Esophagus muscularis mucosa (tissue), 4 donors: ENCODE measurements at regions not wholly inside any gene's neighbourhood (a gene's known extent, or its start where the extent isn't known, plus 50 kb on each side); places are given as distances from the start of the nearest gene placed in this dataset.
"Not testable (repeated sequence)": the region's sequence is repeated elsewhere in the genome, so short reads cannot be mapped to it uniquely, and the experiment has no call there.

Experiments used
- DNase-seq: peaks from one replicate; pipeline ENCODE4 v3.0.0-alpha.2; 2017; ENCODE audit errors: extremely low spot score
- H3K27ac ChIP-seq, 4 donors: fragments of 200-600 bp; sonication (generic); replicated peaks in 1 of 4; 1 replicate in 3 of 4; 2 replicates in 1 of 4; pipeline ENCODE4 v1.5.1; 2016 to 2019; ENCODE audit warnings: mild to moderate bottlenecking in 1 of 4
- H3K27me3 ChIP-seq, 4 donors: fragments of 200-600 bp; sonication (generic); one replicate each; pipeline versions ENCODE4 v1.5.1 to v1.6.0; 2016 to 2019
- H3K36me3 ChIP-seq, 4 donors: fragments of 200-600 bp; sonication (generic); one replicate each; pipeline ENCODE4 v1.5.1; 2016 to 2019
- H3K4me1 ChIP-seq, 4 donors: fragments of 200-600 bp; sonication (generic); one replicate each; pipeline ENCODE4 v1.5.1; 2016 to 2019
- H3K4me3 ChIP-seq, 4 donors: fragments of 200-600 bp; sonication (generic); 1 replicate in 2 of 4; 2 replicates in 2 of 4; pipeline ENCODE4 v1.5.1; 2016 to 2019; ENCODE audit warnings: mild to moderate bottlenecking in 4 of 4, moderate library complexity in 1 of 4
- H3K9me3 ChIP-seq, 4 donors: fragments of 200-600 bp; sonication (generic); 1 replicate in 3 of 4; 2 replicates in 1 of 4; pipeline ENCODE4 v1.5.1; 2016 to 2019
- EP300 ChIP-seq: sonication (generic); formaldehyde crosslinking; IDR thresholded peaks from one replicate; pipeline ENCODE4 v1.6.1; 2017; ENCODE audit warnings: antibody characterized with exemption
- POLR2A ChIP-seq: fragments of 450-650 bp; IDR thresholded peaks from one replicate; pipeline ENCODE4 v1.6.1; 2017; ENCODE audit warnings: antibody characterized with exemption, moderate library complexity, mild to moderate bottlenecking, low read depth
- POLR2AphosphoS5 ChIP-seq, 2 donors: sonication (generic); formaldehyde crosslinking; IDR thresholded peaks; one replicate each; pipeline ENCODE4 v1.6.1; 2017; ENCODE audit warnings: antibody characterized with exemption in 2 of 2
- WGBS: methylation state at CpG from one replicate; pipeline ENCODE4 v1.1.5; 2018; 5-methylcytosine and 5-hydroxymethylcytosine counted together
- intact Hi-C: fragments of 100-400 bp; cut with DNase I; formaldehyde crosslinking; loops from one replicate; pipeline ENCODE4 v1.15.1; 2023
- TF ChIP-seq, protein P1 (sequence below), 3 experiments: fragments of 200-600 bp in 2 of 3; fragments of 450-650 bp in 1 of 3; sonication (generic) in 2 of 3; IDR thresholded peaks; one replicate each; pipeline ENCODE4 v1.5.1; 2017 to 2019; ENCODE audit warnings: antibody characterized with exemption in 3 of 3, mild to moderate bottlenecking in 2 of 3, moderate library complexity in 1 of 3

DNA sequence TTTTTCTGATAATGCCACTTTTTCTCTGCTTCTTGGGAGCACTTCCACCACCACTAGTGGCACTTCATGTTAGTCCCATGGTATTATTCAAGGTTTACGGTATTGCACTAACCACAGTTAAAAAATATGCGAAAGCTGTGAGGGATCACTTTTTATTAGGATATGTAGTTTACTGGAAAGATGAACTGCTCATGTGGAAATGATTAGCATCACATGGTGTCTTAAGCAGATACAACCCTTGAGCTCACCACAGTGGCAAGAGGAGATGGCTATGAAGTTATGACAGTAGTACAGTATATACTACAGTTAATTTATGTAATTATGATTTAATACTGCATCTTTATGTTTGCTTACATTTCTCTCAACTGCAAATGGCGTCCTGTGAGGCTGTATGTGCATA, 134.5 kb upstream of the HMGN3 start:
- Histone ChIP-seq H3K36me3 (no peaks in the 10 kb centered on the region), H3K27me3 (no peaks in the 10 kb centered on the region), H3K9me3 (peaks cover 0 to 30% (median 18%) of the 10 kb centered on the region in 4 donors), H3K4me1 (no peaks in the 10 kb centered on the region), H3K27ac (no peak overlapping the region), H3K4me3 (no peak overlapping the region)
- TF ChIP-seq, protein P1, sequence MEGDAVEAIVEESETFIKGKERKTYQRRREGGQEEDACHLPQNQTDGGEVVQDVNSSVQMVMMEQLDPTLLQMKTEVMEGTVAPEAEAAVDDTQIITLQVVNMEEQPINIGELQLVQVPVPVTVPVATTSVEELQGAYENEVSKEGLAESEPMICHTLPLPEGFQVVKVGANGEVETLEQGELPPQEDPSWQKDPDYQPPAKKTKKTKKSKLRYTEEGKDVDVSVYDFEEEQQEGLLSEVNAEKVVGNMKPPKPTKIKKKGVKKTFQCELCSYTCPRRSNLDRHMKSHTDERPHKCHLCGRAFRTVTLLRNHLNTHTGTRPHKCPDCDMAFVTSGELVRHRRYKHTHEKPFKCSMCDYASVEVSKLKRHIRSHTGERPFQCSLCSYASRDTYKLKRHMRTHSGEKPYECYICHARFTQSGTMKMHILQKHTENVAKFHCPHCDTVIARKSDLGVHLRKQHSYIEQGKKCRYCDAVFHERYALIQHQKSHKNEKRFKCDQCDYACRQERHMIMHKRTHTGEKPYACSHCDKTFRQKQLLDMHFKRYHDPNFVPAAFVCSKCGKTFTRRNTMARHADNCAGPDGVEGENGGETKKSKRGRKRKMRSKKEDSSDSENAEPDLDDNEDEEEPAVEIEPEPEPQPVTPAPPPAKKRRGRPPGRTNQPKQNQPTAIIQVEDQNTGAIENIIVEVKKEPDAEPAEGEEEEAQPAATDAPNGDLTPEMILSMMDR (IDR thresholded peaks at IDR 0.05) = no peak
- no peak for TF ChIP-seq POLR2A
- TF ChIP-seq POLR2AphosphoS5 (IDR thresholded peaks at IDR 0.05) = no peak
- TF ChIP-seq EP300 = no peak
- no peak for DNase-seq
- intact Hi-C loops = no loop called here
- 89% methylated on average over 3 of the region's 3 CpGs for WGBS

DNA sequence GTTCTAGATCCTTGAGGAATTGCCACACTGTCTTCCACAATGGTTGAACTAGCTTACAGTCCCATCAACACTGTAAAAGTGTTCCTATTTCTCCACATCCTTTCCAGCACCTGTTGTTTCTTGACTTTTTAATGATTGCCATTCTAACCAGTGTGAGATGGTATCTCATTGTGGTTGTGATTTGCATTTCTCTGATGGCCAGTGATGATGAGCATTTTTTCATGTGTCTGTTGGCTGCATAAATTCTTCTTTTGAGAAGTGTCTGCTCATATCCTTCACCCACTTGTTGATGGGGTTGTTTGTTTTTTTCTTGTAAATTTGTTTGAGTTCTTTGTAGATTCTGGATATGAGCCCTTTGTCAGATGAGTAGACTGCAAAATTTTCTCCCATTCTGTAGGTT, 129.0 kb upstream of the HMGN3 start:
- H3K27ac ChIP-seq, intact Hi-C loops, H3K27me3 ChIP-seq, H3K36me3 ChIP-seq, H3K4me3 ChIP-seq, DNase-seq, H3K4me1 ChIP-seq: not testable (repeated sequence)
- peaks cover 0 to 27% (median 17%) of the 10 kb centered on the region in 4 donors for H3K9me3 ChIP-seq

DNA sequence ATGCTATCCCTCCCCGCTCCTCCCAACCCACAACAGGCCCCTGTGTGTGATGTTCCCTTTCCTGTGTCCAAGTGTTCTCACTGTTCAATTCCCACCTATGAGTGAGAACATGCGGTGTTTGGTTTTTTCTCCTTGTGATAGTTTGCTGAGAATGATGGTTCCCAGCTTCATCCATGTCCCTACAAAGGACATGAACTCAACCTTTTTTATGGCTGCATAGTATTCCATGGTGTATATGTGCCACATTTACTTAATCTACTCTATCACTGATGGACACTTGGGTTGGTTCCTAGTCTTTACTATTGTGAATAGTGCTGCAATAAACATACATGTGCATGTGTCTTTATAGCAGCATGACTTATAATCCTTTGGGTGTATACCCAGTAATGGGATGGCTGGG, 126.6 kb upstream of the HMGN3 start:
- intact Hi-C loops = not testable (repeated sequence)
- WGBS = 96% methylated on average over 2 of the region's 2 CpGs

DNA sequence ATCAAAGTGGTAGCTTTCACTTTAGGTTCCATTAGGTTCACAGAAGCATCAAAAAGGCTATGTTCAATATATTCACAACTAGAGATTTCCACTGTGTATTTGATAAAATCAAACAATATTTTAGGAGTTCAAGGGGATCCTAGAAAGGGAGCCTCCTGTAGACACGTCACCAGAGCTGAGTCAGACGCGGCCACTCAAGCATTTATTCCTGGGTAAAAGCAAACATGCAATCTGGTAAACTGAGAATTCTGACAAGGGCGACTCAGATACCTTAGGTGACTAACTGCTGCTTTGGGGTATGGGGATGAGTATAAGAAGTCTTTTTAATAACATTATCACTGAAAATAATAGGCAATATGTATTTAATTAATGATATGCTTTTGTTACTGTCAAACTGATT, 118.7 kb upstream of the HMGN3 start:
- DNase-seq = no peak
- WGBS = 80% methylated on average over 4 of the region's 4 CpGs
- TF ChIP-seq EP300 = no peak
- TF ChIP-seq POLR2A = no peak
- TF ChIP-seq, protein P1 (IDR thresholded peaks at IDR 0.05) = no peak

More for the DNA sequence above, 126.6 kb upstream of the HMGN3 start:
- H3K27ac ChIP-seq, H3K27me3 ChIP-seq, H3K4me3 ChIP-seq, H3K4me1 ChIP-seq, H3K36me3 ChIP-seq, DNase-seq: not testable (repeated sequence)
- H3K9me3 ChIP-seq = peaks cover 0 to 18% (median 11%) of the 10 kb centered on the region in 4 donors

DNA sequence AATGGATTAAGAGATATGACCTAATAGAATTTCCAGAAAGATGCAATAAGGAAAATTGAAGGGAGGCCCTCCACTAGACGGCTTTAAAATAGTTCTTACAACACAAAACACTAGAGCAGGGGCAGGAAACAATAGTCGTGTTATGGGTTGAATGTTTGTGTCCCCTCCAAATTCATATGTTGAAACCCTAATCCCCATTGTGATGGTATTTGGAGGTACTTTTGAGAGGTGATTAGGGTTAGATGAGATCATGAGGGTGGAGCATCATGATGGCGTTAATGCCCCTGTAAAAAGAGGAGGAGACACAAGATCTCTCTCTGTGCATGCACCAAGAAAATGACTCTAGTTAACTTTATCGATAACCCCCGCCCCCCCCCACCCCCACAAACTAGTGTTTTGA, 104.0 kb upstream of the HMGN3 start:
- intact Hi-C loops = no loop called here
- H3K36me3 ChIP-seq = no peaks in the 10 kb centered on the region
- H3K27me3 ChIP-seq = no peaks in the 10 kb centered on the region
- 71% methylated on average over 5 of the region's 5 CpGs for WGBS
- TF ChIP-seq EP300 (no peak), POLR2AphosphoS5 (IDR thresholded peaks at IDR 0.05) (no peak), POLR2A (no peak)
- H3K4me3 ChIP-seq = no peak overlapping the region
- no peak overlapping the region for H3K27ac ChIP-seq
- no peak for DNase-seq
- peaks cover 0 to 18% (median 12%) of the 10 kb centered on the region in 4 donors for H3K4me1 ChIP-seq
- no peaks in the 10 kb centered on the region for H3K9me3 ChIP-seq

More for the DNA sequence above, 118.7 kb upstream of the HMGN3 start:
- Histone ChIP-seq H3K4me1 (no peaks in the 10 kb centered on the region), H3K36me3 (no peaks in the 10 kb centered on the region), H3K4me3 (no peak overlapping the region), H3K27ac (no peak overlapping the region), H3K9me3 (peaks cover 0 to 16% (median 7%) of the 10 kb centered on the region in 4 donors), H3K27me3 (no peaks in the 10 kb centered on the region)
- intact Hi-C loops = no loop called here

DNA sequence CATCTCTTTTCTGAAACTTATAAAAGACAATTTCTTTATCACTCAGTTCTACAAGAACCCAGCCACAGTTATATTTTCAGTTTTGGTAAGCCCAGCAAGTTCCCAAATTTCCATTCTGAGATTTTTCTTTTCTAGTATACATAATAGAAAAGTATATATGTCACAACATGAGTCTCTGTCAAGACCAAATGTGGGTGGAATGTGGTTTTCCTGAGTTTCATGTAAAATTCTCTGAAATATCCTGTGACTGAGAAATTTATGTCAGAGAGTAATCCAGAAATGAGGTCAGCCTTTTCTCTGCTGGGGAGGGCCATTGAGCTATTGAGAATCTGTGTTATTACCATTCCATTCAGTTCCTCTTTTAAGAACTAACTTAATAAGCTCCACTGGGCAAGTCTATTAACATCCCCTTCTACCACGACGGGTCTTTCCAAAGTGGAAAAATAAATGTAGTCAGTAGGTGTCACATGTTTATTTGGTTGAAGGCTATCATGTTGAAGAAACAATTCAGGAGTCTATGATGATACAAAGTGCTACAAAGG, 100.7 kb upstream of the HMGN3 start:
- H3K4me3 ChIP-seq = no peak overlapping the region
- no peaks in the 10 kb centered on the region for H3K27me3 ChIP-seq
- no peaks in the 10 kb centered on the region for H3K36me3 ChIP-seq
- intact Hi-C loops = no loop called here
- peaks cover 0 to 18% (median 12%) of the 10 kb centered on the region in 4 donors for H3K4me1 ChIP-seq
- 50% methylated on average over 2 of the region's 2 CpGs for WGBS
- no peaks in the 10 kb centered on the region for H3K9me3 ChIP-seq
- H3K27ac ChIP-seq = no peak overlapping the region
- TF ChIP-seq POLR2A = no peak
- no peak for TF ChIP-seq EP300
- TF ChIP-seq, protein P1 (IDR thresholded peaks at IDR 0.05) = no peak
- DNase-seq = no peak
